ENCODE measurements at regions not wholly inside any gene's neighbourhood (a gene's known extent, or its start where the extent isn't known, plus 50 kb on each side); places are given as distances from the start of the nearest gene placed in this dataset.

GRCh38 chr4:89541998-89542397, 234.4 kb upstream of the GPRIN3 start:
- no peak for DNase-seq

- DNase-seq, result no peak
These were observed 232.5 kb upstream of the GPRIN3 start for GRCh38 chr4:89539797-89540711.

GRCh38 chr4:89539374-89539773, 231.8 kb upstream of the GPRIN3 start:
- DNase-seq, result no peak

GRCh38 chr4:89538886-89539285, 231.3 kb upstream of the GPRIN3 start:
- DNase-seq, result no peak

GRCh38 chr4:89538171-89538570, 230.6 kb upstream of the GPRIN3 start:
- DNase-seq, result no peak

GRCh38 chr4:89537281-89537680, 229.7 kb upstream of the GPRIN3 start:
- DNase-seq, result no peak

- no peak for DNase-seq
These were observed 227.7 kb upstream of the GPRIN3 start for GRCh38 chr4:89535251-89535650.

GRCh38 chr4:89534356-89534755, 226.8 kb upstream of the GPRIN3 start:
- no peak for DNase-seq

GRCh38 chr4:89531932-89532640, 224.5 kb upstream of the GPRIN3 start:
- no peak for DNase-seq

GRCh38 chr4:89528526-89529133, 221.0 kb upstream of the GPRIN3 start:
- no peak for DNase-seq

- DNase-seq, result no peak
These were observed 214.2 kb upstream of the GPRIN3 start for GRCh38 chr4:89521826-89522225.

GRCh38 chr4:89519771-89520320, 212.2 kb upstream of the GPRIN3 start:
- no peak for DNase-seq

GRCh38 chr4:89518259-89518658, 210.7 kb upstream of the GPRIN3 start:
- DNase-seq, result no peak

GRCh38 chr4:89514811-89515210, 207.2 kb upstream of the GPRIN3 start:
- DNase-seq, result no peak

- DNase-seq, result no peak
These were observed 204.2 kb upstream of the GPRIN3 start for GRCh38 chr4:89511776-89512175.

GRCh38 chr4:89509708-89510281, 202.2 kb upstream of the GPRIN3 start:
- DNase-seq, result no peak

- DNase-seq, result no peak
These were observed 199.4 kb upstream of the GPRIN3 start for GRCh38 chr4:89506866-89507491.

GRCh38 chr4:89502581-89502980, 195.0 kb upstream of the GPRIN3 start:
- no peak for DNase-seq

- DNase-seq, result no peak
These were observed 190.1 kb upstream of the GPRIN3 start for GRCh38 chr4:89497517-89498308.

- DNase-seq, result no peak
These were observed 189.3 kb upstream of the GPRIN3 start for GRCh38 chr4:89496851-89497250.

- no peak for DNase-seq
These were observed 185.8 kb upstream of the GPRIN3 start for GRCh38 chr4:89493367-89493766.

GRCh38 chr4:89492581-89493071, 185.0 kb upstream of the GPRIN3 start:
- no peak for DNase-seq
